Fibroblast of villous mesenchyme (primary cell): ENCODE measurements at regions not wholly inside any gene's neighbourhood (a gene's known extent, or its start where the extent isn't known, plus 50 kb on each side); places are given as distances from the start of the nearest gene placed in this dataset.

ENCODE experiments used
- DNase-seq: peaks from one replicate; pipeline ENCODE4 v3.0.0-alpha.2; 2010; ENCODE audit warnings: low read depth
- H3K4me3 ChIP-seq: 2 replicates; pipeline ENCODE4 v1.5.1; 2011; ENCODE audit warnings: low read depth, mild to moderate bottlenecking, low read length
- TF ChIP-seq, protein P1 (sequence below): IDR thresholded peaks from 2 replicates; pipeline ENCODE4 v1.5.1; 2012; ENCODE audit warnings: low read depth, mild to moderate bottlenecking, low read length; ENCODE audit not compliant: insufficient read depth

DNA sequence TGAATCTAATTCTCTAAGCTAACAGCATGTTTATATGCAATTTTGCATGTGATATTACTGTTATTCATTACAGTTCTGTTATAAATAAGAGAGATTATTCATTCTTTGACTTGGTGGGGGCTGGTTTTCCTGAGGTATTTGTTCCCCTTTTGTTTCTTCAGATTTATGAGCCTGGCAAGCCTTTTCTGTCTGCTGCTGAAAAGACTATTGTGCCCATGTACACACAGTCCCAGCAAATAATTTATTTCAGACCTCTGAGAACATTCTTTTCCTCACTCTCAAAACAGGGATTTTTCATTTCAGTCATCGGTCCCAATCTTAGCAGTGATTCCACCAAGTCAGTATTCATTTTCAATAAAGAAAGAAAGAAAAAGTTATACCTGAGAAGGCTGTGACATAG lies 716.8 kb downstream of the NSUN3 start:
- no peak overlapping the region for H3K4me3 ChIP-seq
- no peak for DNase-seq
- TF ChIP-seq, protein P1, sequence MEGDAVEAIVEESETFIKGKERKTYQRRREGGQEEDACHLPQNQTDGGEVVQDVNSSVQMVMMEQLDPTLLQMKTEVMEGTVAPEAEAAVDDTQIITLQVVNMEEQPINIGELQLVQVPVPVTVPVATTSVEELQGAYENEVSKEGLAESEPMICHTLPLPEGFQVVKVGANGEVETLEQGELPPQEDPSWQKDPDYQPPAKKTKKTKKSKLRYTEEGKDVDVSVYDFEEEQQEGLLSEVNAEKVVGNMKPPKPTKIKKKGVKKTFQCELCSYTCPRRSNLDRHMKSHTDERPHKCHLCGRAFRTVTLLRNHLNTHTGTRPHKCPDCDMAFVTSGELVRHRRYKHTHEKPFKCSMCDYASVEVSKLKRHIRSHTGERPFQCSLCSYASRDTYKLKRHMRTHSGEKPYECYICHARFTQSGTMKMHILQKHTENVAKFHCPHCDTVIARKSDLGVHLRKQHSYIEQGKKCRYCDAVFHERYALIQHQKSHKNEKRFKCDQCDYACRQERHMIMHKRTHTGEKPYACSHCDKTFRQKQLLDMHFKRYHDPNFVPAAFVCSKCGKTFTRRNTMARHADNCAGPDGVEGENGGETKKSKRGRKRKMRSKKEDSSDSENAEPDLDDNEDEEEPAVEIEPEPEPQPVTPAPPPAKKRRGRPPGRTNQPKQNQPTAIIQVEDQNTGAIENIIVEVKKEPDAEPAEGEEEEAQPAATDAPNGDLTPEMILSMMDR: no peak

DNA sequence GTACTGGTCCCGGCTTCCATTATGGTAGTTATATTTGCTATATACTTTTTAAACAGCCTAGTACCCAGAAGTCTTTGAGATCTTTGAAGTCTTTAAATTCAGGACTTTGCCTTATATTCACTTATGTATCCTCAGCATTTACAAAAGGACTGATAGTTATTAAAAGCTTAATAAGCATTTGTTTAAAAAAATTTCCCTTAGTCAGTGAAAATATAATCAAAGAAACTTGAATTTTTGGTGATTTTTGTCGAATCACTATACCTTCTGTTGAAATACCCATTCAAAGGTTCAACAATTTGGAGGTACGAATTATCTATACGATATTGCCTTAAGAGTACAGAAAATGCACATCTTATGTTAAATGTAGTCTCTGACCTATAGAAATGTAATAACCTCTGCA lies 721.4 kb downstream of the NSUN3 start:
- TF ChIP-seq, protein P1: no peak
- DNase-seq: no peak
- H3K4me3 ChIP-seq: no peak overlapping the region

DNA sequence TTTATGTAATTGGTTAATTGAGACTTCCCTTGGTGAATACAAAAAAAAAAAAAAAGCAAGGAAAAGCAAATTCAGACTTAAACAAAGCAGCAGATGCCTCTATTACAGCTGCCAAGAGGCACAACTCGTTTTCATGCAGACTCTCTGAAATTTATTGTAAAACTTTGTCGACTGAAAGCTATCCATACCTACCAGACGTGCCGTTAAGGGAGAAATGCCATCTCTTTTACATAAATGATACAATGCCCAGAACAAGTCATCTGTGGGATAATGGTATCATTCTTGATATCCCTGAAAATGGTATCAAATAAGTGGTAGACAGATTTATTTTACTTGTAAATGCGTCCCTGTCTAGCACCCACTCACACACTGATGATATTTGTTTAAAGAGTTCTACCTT lies 724.2 kb downstream of the NSUN3 start:
- no peak for DNase-seq
- TF ChIP-seq, protein P1: no peak
- H3K4me3 ChIP-seq: no peak overlapping the region

DNA sequence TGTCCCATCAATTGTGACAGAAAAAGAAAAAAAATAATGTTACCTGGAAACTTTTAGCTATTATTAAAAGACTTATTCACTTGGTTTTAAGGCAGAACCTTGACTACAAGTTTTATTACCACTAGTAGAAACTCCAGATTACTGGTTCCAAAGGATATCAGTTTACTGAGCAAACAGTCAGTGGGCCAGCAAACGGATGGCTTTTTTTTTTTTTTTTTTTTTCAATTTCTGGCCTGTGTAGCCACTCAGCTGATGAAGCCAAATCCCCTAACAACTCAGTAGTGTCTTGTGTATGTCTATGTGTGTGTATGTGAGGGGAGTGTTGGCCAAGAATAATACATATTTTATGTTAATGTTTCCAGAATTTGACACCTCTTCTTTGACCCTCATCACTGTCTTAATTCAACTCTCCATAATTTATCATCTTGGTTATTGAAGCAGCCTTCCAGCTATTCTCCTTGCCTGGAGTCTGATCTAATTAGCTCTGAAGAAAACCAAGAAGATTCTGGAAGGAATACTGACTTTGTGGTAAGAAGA lies 724.9 kb downstream of the NSUN3 start:
- no peak overlapping the region for H3K4me3 ChIP-seq
- TF ChIP-seq, protein P1: no peak
- DNase-seq: no peak

DNA sequence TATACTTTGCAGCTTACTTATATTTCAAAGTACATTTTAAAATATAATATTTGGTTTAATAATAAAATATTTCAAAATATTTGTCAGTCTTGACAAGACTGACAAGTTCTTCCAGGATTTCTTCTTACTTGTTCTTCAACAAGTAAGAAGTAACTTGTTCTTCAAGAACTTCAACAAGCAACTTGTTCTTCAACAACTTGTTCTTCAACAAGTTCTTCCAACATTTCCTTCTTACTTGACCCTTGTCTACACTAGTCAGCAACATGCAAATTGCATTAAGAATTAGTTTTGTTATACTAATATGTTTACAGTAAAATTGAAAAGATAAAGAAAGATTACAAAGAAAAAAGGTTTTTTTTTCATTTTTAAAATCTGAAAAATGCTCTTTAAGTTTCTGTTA lies 731.7 kb downstream of the NSUN3 start:
- TF ChIP-seq, protein P1: no peak
- no peak for DNase-seq
- H3K4me3 ChIP-seq: no peak overlapping the region

DNA sequence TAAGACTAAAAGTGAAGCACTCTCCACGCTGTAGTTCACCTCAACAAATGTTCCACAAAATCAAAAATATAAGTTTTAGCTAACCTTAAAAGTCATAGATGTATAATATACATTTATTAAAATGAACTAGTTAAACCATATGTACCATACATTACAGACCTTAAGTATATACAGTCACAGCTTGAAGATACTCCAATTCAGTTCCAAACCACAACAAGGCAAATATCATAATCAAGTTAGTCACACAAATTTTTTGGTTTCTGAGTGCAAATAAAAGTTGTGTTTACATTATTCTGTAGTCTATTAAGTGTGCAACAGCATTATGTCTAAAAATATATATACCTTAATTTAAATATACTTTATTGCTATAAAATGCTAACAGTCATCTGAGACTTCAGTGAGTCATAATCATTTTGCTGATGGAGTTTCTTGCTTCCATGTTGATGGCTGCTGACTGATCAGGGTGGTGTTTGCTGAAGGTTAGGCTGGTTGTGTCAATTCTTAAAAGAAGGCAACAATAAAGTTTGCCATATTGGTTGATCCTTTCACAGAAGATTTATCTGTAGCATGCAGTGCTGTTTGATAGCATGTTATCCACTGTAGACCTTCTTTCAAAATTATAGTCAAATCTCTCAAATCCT lies 736.7 kb downstream of the NSUN3 start:
- TF ChIP-seq, protein P1: no peak
- H3K4me3 ChIP-seq: no peak overlapping the region
- DNase-seq: no peak

DNA sequence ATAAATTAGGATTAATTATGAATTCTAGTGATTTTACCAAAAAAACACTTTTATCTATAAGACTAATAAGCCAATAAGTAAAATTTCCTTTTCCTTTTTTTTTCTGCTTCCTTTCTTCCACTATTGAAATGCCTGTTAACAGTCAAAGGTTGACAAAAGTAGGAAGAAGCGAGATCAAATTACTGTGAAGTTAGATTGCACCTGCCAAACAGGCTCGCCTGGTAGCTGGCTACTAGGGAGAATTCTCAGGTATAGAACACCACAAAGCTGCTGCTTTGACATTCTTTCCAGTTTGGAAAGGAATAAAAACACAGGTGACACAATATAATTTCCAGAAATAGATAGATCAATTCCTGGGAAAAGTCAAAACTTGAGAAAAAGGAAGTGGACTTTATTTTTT lies 749.0 kb downstream of the NSUN3 start:
- DNase-seq: no peak
- TF ChIP-seq, protein P1: no peak
- H3K4me3 ChIP-seq: no peak overlapping the region
